ENCODE measurements at regions not wholly inside any gene's neighbourhood (a gene's known extent, or its start where the extent isn't known, plus 50 kb on each side); places are given as distances from the start of the nearest gene placed in this dataset.

- TF ChIP-seq ZFP3 (CRISPR knock-in tag; IDR thresholded peaks at IDR 0.05) (no peak), ZNF70 (CRISPR knock-in tag; IDR thresholded peaks at IDR 0.05) (no peak), RARB (CRISPR knock-in tag; IDR thresholded peaks at IDR 0.05) (no peak), OSR1 (CRISPR knock-in tag; IDR thresholded peaks at IDR 0.05) (no peak), GLIS3 (CRISPR knock-in tag; IDR thresholded peaks at IDR 0.05) (no peak)
Observed at GRCh38 chr7:106335814-106336213, 51.0 kb upstream of the NAMPT start.

Measured in SK-N-SH treated with all-trans-retinoic acid at 6 μM for 48 hours (cell line).